ENCODE measurements at regions not wholly inside any gene's neighbourhood (a gene's known extent, or its start where the extent isn't known, plus 50 kb on each side); places are given as distances from the start of the nearest gene placed in this dataset.

- DNase-seq, result no peak
These were observed 281.1 kb upstream of the RTL1 start for GRCh38 chr14:101184572-101184971.

- no peak for DNase-seq
These were observed 281.7 kb upstream of the RTL1 start for GRCh38 chr14:101185073-101185835.

- DNase-seq, result no peak
These were observed 282.4 kb upstream of the RTL1 start for GRCh38 chr14:101185946-101186345.

GRCh38 chr14:101186544-101186943 lies 283.0 kb upstream of the RTL1 start:
- no peak for DNase-seq

GRCh38 chr14:101186992-101187815 lies 283.7 kb upstream of the RTL1 start:
- DNase-seq, result no peak

- DNase-seq, result no peak
These were observed 284.5 kb upstream of the RTL1 start for GRCh38 chr14:101187816-101188570.

- DNase-seq, result no peak
These were observed 285.0 kb upstream of the RTL1 start for GRCh38 chr14:101188571-101188915.

GRCh38 chr14:101189266-101189665 lies 285.7 kb upstream of the RTL1 start:
- no peak for DNase-seq

- no peak for DNase-seq
These were observed 286.5 kb upstream of the RTL1 start for GRCh38 chr14:101189962-101190560.

GRCh38 chr14:101191101-101191720 lies 287.7 kb upstream of the RTL1 start:
- no peak for DNase-seq

GRCh38 chr14:101191721-101192660 lies 288.5 kb upstream of the RTL1 start:
- no peak for DNase-seq

GRCh38 chr14:101192661-101193000 lies 289.1 kb upstream of the RTL1 start:
- DNase-seq, result no peak

- no peak for DNase-seq
These were observed 289.8 kb upstream of the RTL1 start for GRCh38 chr14:101193106-101193844.

GRCh38 chr14:101193845-101194372 lies 290.4 kb upstream of the RTL1 start:
- DNase-seq, result no peak

- DNase-seq, result no peak
These were observed 291.1 kb upstream of the RTL1 start for GRCh38 chr14:101194373-101195308.

- no peak for DNase-seq
These were observed 291.9 kb upstream of the RTL1 start for GRCh38 chr14:101195309-101195901.

GRCh38 chr14:101196051-101196712 lies 292.7 kb upstream of the RTL1 start:
- no peak for DNase-seq

GRCh38 chr14:101196795-101197590 lies 293.5 kb upstream of the RTL1 start:
- no peak for DNase-seq

Measured in activated CD4-positive, alpha-beta T cell treated with anti-CD3 and anti-CD28 coated beads for 48 hours (primary cell).